Inflammatory macrophage (primary cell): ENCODE measurements at regions not wholly inside any gene's neighbourhood (a gene's known extent, or its start where the extent isn't known, plus 50 kb on each side); places are given as distances from the start of the nearest gene placed in this dataset.
"Not testable (repeated sequence)": the region's sequence is repeated elsewhere in the genome, so short reads cannot be mapped to it uniquely, and the experiment has no call there.

Source experiments
- DNase-seq, 2 donors: peaks; one replicate each; pipeline ENCODE4 v3.0.0-alpha.2; 2020 to 2022

DNA sequence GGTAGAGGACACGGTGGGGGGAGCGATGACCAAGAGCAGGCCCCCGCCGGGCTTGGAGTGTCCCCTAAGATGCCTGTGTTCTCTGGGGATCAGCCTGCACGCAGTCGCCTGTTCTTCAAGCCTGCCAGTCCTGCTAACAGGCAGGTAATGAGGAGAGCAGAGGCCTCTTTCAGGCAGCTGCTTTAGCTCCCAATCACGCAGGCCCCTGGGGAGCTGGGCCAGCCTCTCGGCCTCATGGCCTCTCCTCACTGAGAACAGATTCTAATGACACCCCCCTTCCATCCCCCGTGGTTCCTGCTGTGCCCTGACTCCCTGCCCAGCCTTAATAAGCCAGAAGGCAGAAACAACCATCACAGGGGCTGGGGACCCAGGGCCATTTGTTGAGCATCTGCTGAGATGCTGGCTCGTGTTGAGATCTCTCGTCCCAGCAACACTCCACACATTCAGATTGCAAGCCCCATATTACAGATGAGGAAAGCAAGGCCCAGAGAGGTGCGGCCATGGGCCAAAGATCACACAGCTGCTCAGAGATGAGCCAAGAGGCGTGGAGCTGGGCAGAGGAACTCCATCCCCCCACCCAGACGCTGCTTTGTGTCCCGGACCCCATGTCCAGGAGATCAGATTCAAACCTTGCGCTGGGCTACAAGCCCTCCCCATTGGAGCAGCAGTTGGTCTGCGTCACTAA lies 71.6 kb upstream of the CASZ1 start:
- no peak for DNase-seq

DNA sequence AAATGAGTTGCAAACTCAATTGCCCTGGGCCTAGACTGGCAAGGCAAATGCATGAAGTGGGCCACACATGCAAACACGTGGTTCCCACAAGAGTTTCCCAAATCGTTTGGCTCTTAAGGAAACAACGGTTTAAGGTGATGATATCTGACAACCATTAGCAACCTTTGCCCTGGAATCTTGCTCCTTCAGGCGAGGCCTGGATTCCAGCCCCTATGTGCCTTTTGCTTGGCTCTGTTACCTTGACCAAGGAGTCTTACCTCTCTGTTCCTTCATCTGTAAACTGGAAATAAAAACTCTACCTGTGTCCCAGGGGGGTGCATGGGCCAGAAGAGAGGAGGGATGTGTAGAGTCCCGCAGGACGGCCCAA lies 72.1 kb upstream of the CASZ1 start:
- DNase-seq: no peak

DNA sequence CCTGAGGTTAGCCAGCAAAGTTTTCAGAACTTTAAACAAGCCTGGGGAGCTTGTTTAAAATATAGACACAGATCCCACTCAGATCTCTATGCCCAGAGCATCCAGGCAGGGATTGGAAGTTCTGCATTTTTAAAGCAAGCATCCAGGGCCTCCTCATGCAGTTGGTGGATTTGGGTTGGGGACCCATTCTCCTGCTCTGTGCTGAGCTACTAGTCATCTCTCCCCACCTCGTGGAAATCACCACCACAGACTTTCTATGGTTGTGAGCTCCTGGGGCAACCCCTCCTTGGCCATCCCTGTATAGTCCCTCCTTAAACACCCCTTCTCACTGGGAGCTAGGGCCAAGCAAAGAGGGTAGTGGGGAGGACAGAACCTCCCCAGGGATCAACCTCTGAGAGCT lies 73.5 kb upstream of the CASZ1 start:
- DNase-seq: no peak

DNA sequence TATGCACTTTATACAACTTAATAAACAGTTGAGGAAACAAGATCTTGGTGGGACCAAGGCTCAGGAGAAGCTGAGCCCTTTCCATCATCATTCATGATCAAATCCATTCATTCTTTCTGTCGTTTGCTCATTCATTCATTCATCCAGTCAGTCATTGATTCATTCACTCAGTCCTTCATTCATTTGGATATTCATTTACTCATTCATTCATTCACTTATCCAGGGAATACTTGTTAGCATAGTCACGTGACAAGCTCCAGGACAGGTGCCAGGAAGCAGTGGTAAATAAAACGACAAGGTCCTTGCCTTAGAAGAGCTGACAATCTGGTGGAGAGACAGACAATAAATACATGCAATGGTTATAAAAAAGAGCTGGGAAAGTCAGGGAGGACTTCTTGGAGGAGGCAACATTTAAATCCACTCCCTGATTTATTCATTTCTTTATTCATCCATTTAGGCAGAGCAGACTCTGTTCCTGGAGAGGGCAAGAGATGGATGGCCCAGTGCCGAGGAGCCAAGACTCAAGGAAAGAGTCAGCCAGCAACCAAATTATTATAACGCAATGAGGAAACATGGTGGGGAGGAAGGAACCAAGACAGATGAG lies 74.1 kb upstream of the CASZ1 start:
- no peak for DNase-seq

DNA sequence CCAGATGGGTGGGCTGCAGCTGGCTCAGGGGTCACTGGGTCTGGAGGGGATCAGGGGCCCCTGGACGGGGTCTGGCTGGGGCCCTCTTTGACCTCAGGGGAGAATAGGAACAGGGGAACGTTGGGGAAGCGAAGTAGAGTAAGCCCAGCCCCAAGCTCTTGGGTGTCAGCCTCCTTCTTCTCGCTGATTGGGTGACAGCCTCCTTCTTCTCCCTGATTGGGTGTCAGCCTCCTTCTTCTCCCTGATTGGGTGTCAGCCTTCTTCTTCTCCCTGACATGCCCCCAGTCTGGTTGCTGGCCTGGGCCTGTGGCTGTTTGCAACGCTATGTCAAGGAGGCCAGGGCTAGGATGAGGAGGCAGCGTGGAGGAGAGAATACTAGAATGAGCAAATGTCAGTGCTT lies 76.7 kb upstream of the CASZ1 start:
- no peak for DNase-seq

DNA sequence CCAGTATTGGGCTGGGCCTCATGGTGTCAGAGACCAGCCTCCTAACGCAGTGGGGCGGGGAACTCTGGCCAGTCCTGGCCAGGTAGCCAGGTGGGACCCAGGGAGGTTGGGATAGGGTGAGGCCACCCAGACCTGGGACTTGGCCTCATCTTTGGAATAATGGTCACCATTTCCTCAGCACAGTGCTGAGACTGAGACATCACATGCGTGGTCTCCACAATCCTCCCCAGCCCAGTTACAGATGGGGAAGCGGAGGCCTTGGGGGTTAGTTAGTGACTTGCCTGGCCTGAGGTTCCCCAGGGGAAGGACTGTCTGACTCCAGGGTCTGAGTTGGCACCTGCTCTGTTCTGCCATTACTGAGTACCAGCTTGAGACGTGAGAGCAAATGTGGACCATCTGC lies 77.9 kb upstream of the CASZ1 start:
- no peak for DNase-seq

DNA sequence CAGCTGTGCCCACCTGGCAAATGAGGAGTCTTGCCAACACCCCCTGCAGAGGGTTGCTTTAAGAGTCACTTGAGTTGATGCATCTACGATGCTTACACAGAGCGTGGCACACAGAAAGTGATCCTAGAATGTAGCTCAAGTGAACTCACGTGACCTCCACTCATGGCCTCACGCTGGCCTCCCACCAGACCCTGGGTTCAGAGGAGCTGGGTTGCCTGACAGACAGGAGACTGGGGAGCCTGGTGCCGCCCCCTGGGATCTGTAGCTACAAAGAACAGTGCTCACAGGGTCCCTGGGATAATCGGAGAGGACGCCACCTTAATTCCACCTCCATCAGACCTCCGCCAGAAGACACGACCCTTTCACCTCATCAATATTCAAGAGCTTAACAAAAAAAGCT lies 81.4 kb upstream of the CASZ1 start:
- no peak for DNase-seq

DNA sequence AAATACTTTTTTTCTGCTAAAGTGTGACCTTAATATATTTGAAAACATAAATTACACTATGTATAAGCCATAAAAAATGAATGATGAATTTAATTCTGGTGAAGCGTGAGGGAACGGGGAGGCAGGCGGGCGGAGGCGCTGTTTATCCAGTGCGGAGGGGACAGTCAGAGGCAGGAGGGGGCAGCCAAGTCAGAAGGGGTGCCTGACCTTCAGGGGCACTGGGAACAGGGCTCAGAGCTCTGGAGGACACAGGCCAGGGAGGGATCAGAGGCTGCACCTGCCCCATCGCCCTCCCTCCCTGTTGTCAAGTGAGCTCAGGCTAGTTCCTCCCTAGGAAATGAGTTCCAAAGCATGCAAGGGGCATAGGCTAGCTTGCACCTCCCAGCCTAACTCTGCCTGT lies 82.0 kb upstream of the CASZ1 start:
- DNase-seq: no peak

DNA sequence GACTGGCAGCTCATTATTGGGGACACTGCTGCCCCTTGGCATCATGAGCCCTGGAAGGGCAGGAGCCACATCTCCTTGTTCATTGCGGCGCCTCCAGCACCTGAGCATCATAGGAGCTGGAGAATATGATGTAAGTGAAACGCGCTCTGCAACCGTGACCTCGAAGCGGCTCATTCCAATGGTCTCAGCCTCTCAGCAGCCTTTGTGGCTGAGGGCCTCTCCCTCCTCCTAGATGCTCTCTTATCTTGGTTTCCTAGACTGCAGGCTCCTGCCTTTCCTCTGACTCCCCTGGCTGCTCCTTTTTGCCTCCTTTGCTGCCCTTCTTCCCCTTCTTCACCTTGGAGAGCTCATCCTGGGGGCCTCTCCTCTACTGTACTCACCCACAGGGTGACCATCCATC lies 83.6 kb upstream of the CASZ1 start:
- no peak for DNase-seq

DNA sequence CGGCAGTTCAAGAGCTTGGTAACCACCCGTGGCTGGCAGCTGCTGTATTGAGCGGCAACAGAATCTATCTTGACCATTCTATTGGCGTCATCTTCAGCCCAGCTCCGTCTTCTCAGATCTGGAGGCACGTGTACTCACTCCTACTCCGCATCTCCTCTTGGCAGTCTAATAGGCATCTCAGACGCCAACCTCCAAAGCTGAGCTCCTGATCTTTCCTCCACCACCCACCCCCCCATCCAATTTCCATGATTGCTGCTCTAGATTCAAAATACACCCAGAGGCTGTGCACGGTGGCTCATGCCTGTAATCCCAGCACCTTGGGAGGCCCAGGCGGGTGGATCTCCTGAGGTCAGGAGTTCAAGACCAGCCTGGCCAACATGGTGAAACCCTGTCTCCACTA lies 84.6 kb upstream of the CASZ1 start:
- no peak for DNase-seq

DNA sequence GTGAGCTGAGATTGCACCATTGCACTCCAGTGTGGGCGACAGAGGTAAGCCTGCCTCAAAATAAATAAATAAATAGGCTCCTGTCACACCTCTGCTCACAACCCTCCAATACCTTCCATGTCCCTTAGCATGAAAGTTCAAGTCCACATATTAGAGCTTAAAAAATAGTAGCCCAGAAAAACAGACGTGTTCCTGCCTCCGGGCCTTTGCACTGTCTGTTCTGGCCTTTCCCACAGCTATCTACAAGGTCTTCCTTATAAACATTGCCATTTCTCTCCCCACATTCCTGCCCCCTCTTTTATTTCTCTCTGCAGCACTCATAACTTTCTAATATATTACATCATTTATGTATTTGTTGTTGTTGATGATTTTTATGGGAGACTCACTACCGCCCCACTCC lies 85.6 kb upstream of the CASZ1 start:
- no peak for DNase-seq

DNA sequence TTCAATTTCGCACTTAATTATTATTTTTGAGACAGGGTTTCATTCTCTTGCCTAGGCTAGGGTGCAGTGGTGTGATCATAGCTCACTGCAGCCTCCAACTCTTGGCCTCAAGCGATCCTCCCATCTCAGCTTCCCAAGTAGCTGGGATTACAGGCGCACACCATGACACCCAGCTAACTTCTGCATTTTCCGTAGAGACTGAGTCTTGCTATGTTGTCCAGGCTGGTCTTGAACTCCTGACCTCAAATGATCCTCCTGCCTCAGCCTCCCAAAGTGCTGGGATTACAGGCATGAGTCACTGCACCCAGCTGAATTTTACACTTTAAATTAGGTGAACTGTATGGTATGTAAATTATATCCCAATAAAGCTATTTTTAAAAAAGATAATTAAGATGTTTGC lies 90.6 kb upstream of the CASZ1 start:
- DNase-seq: not testable (repeated sequence)

DNA sequence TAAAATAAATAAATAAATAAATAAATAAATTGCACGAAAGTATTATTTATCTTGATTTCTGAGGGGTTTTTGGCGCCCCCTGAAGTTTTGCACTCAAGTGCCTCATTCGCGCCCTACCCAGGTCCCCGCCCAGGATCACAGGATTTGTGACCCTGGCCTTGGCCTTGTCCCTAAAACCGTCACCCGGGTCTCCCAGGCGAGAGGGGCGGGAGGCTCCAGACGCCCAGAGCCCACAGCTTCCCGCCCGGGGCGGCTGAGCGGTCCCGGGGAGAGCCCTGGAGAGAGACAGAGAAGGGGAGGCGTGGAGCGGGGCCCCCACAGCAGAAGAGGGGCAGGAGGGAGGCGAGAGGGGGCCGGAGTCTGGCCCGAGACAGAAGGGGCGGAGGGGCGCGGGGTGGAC lies 91.8 kb upstream of the CASZ1 start:
- DNase-seq: no peak

DNA sequence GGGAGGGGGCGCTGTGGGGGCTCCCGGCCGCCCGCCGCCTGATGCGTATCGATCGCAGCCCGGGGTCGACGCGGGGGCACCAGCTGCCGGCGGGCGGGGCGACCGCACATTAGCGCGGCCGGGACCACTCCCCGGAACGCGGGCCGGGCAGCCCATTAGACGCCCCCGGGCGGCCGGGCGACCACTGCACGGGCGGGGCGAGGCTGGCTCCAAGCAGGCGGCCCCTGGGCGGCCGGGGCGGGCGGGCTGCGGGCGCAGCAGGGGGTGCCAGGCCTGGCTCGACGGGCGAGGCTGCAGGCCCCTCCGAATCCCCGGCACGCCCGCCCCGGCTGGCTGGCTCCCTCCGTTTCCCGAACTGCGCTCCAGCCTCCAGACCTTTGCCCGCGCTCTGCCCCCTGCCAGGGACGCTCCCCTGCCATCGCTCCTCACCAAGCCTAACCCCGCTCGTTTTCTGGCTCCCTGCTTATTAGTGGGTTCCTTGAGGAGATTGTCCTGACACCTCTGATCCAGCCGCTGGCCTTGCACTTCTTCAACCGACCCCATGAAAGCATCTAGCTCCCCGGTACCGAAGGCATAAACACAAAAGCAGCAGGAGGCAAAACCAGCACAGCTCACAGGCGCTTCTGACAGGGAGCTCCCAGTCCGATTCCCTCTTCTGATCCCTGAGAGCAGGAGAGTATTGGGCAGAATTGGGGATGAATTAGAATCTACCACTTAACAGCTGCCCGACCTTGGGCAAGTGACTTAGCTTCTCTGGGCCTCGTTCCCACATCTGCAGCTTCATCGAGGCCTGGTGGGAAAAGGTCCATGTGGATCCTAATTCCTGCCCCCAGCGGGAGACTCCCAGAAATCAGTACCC lies 92.6 kb upstream of the CASZ1 start:
- no peak for DNase-seq

DNA sequence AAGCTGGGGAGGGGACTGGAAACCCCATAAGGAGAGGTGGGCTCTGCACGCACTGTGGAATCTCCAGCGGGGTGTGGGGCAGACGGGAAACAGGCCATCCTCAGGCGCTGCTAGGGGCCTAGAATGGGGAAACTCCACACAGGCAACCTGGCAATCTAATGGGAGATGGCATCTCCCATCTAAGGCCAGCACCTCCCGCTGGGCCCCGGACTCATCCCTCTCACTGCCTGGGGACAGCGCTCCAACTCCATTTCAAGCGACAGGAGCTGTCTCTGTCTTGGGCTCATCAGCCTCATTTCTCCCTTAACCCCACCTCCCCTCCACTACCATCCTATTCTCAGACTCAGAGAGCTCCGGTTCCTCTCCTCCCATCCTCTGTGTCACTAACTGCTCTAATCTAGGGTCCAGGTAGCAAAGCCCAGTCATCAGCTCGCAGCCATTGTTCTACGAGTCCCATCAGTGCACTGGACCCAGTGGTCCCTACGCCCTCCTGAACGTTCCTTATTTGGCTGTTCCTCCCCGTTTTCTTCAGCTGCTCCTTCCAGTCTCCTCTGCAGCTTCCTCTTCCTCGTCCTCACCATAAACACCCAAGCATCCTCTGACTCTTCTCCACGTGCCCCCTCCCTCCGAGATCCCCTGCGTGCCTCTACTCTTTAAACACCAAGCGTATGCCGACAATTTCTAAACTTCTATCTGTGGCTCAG lies 93.4 kb upstream of the CASZ1 start:
- no peak for DNase-seq

DNA sequence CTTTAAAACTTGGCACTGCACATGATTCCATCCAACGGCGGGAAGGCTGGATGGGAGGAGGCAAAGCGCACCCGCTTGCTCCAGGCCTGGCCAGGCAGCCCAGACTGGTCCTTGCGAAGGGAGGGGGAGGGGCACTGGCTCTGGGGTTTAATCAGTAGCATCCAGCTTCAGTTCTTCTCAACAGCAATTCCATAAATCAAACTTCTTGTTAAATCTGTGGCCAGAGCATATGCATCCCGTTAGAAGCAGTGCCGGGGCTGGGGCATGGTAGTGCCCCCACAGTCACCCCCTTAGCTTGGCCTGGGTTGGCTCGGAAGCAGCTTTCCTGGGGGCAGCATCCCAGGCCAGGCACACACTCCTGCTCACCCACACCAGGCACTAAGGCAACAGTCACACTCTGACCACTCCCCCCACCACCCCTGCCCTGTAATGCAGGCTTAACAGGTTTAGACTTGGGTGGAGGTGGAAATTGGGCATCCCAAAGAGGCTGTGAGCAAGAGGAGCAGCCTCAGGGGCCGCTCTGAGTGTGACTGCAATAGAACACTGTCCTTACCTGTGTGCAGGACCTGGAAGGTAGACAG lies 94.1 kb upstream of the CASZ1 start:
- DNase-seq: no peak

DNA sequence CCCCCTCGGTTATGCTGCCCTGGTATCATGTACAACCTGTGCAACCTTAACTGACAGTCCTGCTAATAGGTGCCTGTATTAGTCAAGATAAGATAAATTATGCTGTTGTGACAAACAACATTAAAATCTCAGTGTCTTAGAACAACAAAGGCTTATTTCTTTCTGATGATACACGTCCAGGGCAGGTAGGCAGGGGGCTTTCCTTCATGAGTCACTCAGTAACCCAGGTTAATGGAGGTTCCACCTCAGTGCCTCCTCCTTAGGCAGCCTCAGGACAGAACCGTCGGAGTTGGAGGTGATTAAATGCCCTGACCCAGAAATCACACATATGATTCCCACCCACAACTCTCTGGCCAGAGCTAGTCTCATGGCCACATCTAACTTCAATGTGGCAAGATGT lies 94.6 kb upstream of the CASZ1 start:
- DNase-seq: no peak

DNA sequence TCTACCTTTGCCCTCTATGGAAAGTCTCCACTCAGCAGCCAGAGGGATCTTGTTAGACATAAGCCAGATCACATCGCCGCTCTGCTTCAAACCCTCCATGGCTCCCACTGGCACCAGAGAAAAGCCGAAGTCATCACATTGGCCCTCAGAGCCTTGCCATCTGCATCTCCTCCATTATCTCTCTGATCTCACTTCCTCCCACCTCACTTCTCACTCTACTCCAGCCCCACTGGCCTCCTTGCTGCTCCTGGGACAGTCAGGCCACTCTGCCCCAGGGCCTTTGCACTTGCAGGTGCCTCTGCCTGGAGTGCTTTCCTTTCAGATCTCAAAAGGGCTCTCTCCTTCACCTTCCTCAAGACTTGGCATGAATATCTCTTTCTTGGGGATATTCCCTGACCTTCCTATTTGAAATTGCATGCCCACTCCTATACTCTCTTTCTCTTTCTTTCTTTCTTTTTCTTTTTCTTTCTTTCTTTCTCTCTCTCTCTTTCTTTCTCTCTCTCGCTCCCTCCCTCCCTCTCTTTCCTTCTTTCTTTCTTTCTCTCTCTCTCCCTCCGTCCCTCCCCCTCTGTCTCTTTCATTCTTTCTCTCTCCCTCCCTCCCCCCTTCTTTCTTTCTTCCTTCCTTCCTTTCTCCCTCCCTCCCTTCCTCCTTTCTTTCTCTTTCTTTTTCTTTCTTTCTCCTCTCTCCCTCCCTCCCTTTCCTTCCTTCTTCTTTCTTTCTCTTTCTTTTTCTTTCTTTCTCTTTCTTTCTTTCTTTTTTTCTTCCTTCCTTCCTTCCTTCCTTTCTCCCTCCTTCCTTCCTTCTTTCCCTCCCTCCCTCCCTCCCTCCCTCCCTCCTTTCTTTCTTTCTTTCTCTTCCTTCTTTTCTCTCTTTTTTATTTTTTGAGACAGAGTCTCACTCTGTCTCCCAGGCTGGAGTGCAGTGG lies 96.0 kb upstream of the CASZ1 start:
- no peak for DNase-seq

DNA sequence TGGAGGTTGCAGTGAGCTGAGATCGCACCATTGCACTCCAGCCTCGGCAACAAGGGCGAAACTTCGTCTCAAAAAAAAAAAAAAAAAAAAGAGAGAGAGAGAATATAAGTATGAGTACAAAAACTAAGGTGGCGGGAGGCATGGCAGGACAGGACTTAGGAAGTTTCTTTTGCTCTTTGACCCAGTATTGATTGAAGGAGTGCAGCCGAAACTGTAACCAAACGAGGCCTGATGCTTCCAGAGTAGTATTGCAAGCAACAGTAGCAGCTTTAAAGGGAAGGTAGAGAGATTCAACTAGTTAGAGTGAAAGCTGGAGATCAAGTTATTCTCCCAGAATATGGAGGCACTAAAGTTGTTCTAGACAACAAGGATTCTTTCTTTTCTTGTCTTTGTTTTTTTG lies 99.2 kb upstream of the CASZ1 start:
- DNase-seq: no peak

DNA sequence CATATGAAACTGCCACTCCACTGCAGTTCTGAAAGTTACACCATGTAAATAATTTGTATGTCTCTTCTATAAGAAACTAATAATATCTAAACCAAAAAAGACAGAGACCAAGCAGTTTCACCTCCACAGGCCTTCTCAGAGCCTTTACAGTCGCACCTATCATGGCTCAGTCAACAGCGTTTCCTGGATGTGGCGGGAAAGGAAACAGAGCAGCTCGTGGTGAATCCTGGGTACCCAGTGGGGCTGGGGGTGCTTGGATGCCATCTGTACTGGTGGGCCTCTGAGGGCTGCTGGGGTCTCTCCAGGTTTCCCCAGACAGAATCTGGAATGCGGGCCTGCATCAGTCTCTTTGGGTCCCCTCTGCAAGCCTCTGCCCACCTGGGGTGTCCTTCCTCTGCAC lies 100.2 kb upstream of the CASZ1 start:
- DNase-seq: no peak

DNA sequence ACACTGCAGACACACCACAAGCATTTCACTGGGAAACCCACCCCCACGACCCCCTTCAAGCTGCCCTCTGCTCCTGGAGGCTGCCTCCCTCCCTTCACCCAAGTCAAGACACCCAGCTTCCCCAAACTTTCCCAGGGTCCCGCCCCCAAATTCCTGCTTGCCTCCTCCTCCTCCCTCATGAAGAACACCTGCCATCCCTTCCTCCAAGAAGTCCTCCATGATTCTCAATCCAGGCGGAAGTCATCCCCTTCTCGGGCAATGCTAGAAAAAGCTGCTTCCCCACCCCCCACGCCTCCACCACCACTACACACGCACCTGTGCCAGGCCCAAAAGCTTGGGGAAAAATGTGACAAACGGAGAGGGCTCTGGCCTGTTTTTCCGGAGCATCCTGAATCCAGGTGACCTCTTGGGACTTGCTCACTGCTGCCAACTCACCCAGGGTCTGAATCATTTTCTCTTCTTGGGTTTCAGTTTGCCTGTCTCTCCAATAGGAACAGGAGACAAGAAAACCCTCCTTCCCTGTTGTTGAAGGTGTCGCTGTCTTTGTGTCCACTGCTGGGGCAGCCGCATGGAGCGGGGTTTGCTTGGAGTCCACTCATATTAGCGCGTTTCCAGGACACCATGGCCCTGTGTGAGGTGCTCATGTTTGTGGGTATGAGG lies 101.0 kb upstream of the CASZ1 start:
- no peak for DNase-seq
